Spleen (tissue), 7 donors: ENCODE measurements at regions not wholly inside any gene's neighbourhood (a gene's known extent, or its start where the extent isn't known, plus 50 kb on each side); places are given as distances from the start of the nearest gene placed in this dataset.

Experiments
- POLR2A ChIP-seq, 3 donors: fragments of 450-650 bp; IDR thresholded peaks; one replicate each; pipeline ENCODE4 v1.5.1; 2017; ENCODE audit warnings: antibody characterized with exemption in 3 of 3, mild to moderate bottlenecking in 1 of 3
- TF ChIP-seq, protein P1 (sequence below), 11 experiments: fragments of 200-600 bp in 7 of 11; fragments of 450-650 bp in 4 of 11; sonication (generic) in 4 of 11; IDR thresholded peaks in 8 of 11; conservative IDR thresholded peaks in 3 of 11; 1 replicate in 7 of 11; 2 replicates in 4 of 11; pipeline versions ENCODE4 v1.4.0 to v1.8.0; 2016 to 2021; ENCODE audit warnings: antibody characterized with exemption in 11 of 11, inconsistent platforms in 4 of 11, mild to moderate bottlenecking in 1 of 11
- donor health status: DM: no; HTN: no; CAD: no; lungs with moderate emphysema.
- donor health status: DM: no; HTN: no; CAD: no.
- donor health status: DM: no; HTN: no; CAD: no.

DNA sequence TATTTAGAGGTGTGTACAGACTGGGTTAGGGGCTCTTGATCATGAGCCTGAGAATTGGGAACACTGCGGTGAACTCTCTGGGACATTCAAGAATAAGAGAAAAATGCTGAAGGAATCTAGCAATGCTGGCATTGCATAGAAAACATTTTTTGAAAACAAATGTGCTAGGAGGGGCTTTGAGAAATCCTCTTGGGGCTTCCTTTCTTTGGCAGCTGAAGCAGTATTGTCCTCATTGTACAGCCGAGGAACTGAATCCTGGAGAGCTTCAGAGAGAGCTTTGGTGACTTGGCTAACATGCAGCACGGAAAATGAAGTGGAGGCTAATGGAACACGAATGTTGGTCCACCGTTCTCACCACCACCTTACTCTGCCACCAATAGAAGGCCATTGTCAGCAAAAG lies 107.3 kb upstream of the EFEMP1 start:
- no peak for TF ChIP-seq POLR2A (IDR thresholded peaks at IDR 0.05)
- TF ChIP-seq, protein P1, sequence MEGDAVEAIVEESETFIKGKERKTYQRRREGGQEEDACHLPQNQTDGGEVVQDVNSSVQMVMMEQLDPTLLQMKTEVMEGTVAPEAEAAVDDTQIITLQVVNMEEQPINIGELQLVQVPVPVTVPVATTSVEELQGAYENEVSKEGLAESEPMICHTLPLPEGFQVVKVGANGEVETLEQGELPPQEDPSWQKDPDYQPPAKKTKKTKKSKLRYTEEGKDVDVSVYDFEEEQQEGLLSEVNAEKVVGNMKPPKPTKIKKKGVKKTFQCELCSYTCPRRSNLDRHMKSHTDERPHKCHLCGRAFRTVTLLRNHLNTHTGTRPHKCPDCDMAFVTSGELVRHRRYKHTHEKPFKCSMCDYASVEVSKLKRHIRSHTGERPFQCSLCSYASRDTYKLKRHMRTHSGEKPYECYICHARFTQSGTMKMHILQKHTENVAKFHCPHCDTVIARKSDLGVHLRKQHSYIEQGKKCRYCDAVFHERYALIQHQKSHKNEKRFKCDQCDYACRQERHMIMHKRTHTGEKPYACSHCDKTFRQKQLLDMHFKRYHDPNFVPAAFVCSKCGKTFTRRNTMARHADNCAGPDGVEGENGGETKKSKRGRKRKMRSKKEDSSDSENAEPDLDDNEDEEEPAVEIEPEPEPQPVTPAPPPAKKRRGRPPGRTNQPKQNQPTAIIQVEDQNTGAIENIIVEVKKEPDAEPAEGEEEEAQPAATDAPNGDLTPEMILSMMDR (IDR thresholded peaks at IDR 0.05 in 8 of 11, conservative IDR thresholded peaks at IDR 0.05 in 3 of 11), result no peak
